ENCODE measurements at regions not wholly inside any gene's neighbourhood (a gene's known extent, or its start where the extent isn't known, plus 50 kb on each side); places are given as distances from the start of the nearest gene placed in this dataset.

GRCh38 chr10:8189458-8189857 is 135.0 kb downstream of the GATA3 start:
- CTCF ChIA-PET = no interaction called here
- POLR2A ChIA-PET = no interaction called here
- Histone ChIP-seq H3K27me3 (ENCODE audit: control insufficient read depth, insufficient read depth, low read length) (no peaks in the 10 kb centered on the region), H3K9me3 (ENCODE audit: control insufficient read depth, insufficient read depth, low read length) (peaks cover 5% of the 10 kb centered on the region; the same call in 1 of the 2 replicates), H3K4me3 (ENCODE audit: low read depth, low read length) (no peak overlapping the region), H3K27ac (ENCODE audit: low read depth, low read length) (no peak overlapping the region)
- no peak for DNase-seq (ENCODE audit: low read depth, low spot score)
- no peak for TF ChIP-seq CTCF (IDR thresholded peaks at IDR 0.05; ENCODE audit: low read depth, low read length)

DNA sequence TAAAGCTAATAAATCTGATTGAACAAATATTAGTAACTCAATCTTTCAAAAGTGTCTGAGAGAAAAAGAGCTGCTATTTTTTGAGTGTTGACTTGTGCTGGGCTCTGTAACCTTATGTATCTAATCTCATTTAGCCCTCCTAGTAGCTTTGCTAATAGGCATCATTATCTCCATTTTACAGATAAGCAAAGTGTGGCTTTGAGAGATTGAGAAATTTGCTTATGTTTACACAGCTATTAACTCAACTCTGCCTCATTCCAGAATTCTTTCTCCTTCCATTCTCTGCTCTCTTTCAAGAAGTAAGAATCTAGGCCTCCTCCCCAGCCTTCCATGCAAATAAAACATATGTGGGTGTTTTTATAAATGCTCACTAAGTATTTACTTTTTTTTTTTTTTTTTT is 137.8 kb downstream of the GATA3 start:
- ChIA-PET CTCF (interaction anchor here (0.6 kb wide), 1 partner anchor 320 kb away, joined by 3 read pairs; no protein-coding TSS in a partner anchor), POLR2A (no interaction called here)
- TF ChIP-seq CTCF (IDR thresholded peaks at IDR 0.05; ENCODE audit: low read depth, low read length) = no peak

DNA sequence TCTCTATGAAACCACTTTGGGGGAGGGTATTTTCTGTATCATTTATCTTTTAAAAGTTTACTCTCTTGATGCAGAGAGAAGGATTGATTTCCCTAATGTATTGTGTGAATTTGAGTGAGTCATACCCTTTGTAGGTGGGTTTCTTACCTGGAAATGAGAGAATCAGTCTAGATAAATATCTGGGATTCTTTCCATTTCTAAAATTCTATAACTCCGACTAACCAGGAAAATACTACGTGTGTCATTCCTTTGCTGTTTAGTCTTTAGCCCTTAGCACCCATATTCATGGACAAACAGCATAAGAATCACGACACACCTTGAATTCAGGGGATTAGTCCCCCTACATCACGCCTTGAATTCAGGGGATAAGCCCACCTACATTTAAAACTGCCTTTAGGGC is 139.1 kb downstream of the GATA3 start:
- ChIA-PET CTCF (no interaction called here), POLR2A (no interaction called here)
- no peak for DNase-seq (ENCODE audit: low read depth, low spot score)

More for the DNA sequence above, 137.8 kb downstream of the GATA3 start:
- no peak for DNase-seq (ENCODE audit: low read depth, low spot score)
- no peaks in the 10 kb centered on the region for H3K27me3 ChIP-seq (ENCODE audit: control insufficient read depth, insufficient read depth, low read length)
- H3K9me3 ChIP-seq (ENCODE audit: control insufficient read depth, insufficient read depth, low read length) = peaks cover 5% of the 10 kb centered on the region; the same call in 1 of the 2 replicates
- no peak overlapping the region for H3K4me3 ChIP-seq (ENCODE audit: low read depth, low read length)
- no peak overlapping the region for H3K27ac ChIP-seq (ENCODE audit: low read depth, low read length)

GRCh38 chr10:8194050-8194449 is 139.6 kb downstream of the GATA3 start:
- Histone ChIP-seq H3K9me3 (ENCODE audit: control insufficient read depth, insufficient read depth, low read length) (peaks cover 3% of the 10 kb centered on the region; the same call in 1 of the 2 replicates), H3K27me3 (ENCODE audit: control insufficient read depth, insufficient read depth, low read length) (no peaks in the 10 kb centered on the region), H3K4me3 (ENCODE audit: low read depth, low read length) (no peak overlapping the region), H3K27ac (ENCODE audit: low read depth, low read length) (no peak overlapping the region)
- no peak for TF ChIP-seq CTCF (IDR thresholded peaks at IDR 0.05; ENCODE audit: low read depth, low read length)
- ChIA-PET POLR2A (no interaction called here), CTCF (no interaction called here)
- DNase-seq (ENCODE audit: low read depth, low spot score) = no peak

More for the DNA sequence above, 139.1 kb downstream of the GATA3 start:
- TF ChIP-seq CTCF (IDR thresholded peaks at IDR 0.05; ENCODE audit: low read depth, low read length) = no peak
- H3K27me3 ChIP-seq (ENCODE audit: control insufficient read depth, insufficient read depth, low read length) = no peaks in the 10 kb centered on the region
- H3K4me3 ChIP-seq (ENCODE audit: low read depth, low read length) = no peak overlapping the region
- H3K27ac ChIP-seq (ENCODE audit: low read depth, low read length) = no peak overlapping the region
- H3K9me3 ChIP-seq (ENCODE audit: control insufficient read depth, insufficient read depth, low read length) = peaks cover 3% of the 10 kb centered on the region; the same call in 1 of the 2 replicates

GRCh38 chr10:8206882-8207281 is 152.4 kb downstream of the GATA3 start:
- H3K27me3 ChIP-seq (ENCODE audit: control insufficient read depth, insufficient read depth, low read length) = no peaks in the 10 kb centered on the region
- H3K4me3 ChIP-seq (ENCODE audit: low read depth, low read length) = no peak overlapping the region
- no peak for DNase-seq (ENCODE audit: low read depth, low spot score)
- POLR2A ChIA-PET = no interaction called here
- H3K9me3 ChIP-seq (ENCODE audit: control insufficient read depth, insufficient read depth, low read length) = peaks cover 9% of the 10 kb centered on the region; the same call in 1 of the 2 replicates
- no peak for TF ChIP-seq CTCF (IDR thresholded peaks at IDR 0.05; ENCODE audit: low read depth, low read length)
- CTCF ChIA-PET = no interaction called here
- no peak overlapping the region for H3K27ac ChIP-seq (ENCODE audit: low read depth, low read length)

All from AG04450 (cell line).